Keratinocyte (primary cell): ENCODE measurements at regions not wholly inside any gene's neighbourhood (a gene's known extent, or its start where the extent isn't known, plus 50 kb on each side); places are given as distances from the start of the nearest gene placed in this dataset.

Experiments
- DNase-seq: peaks from one replicate; pipeline ENCODE4 v3.0.0-alpha.2; 2011; ENCODE audit warnings: low read depth, missing footprints, low spot score
- FAIRE-seq: peaks from 2 replicates; lab custom pipeline; 2011; peaks lifted over from hg19 to GRCh38; lab: Jason Lieb, UNC
- H2AFZ ChIP-seq: 2 replicates; pipeline ENCODE4 v1.6.0; 2012; ENCODE audit warnings: low read length, control low read depth, inconsistent platforms; ENCODE audit not compliant: control insufficient read depth
- H3K27ac ChIP-seq: 2 replicates; pipeline ENCODE4 v1.5.1; 2011; ENCODE audit warnings: low read length; ENCODE audit not compliant: control insufficient read depth, insufficient read depth
- H3K27me3 ChIP-seq: 3 replicates; pipeline ENCODE4 v1.6.0; 2011; ENCODE audit warnings: low read length; ENCODE audit not compliant: control insufficient read depth, insufficient read depth; ENCODE audit errors: extremely low read depth
- H3K36me3 ChIP-seq, 2 experiments: 2 replicates in 1 of 2; 3 replicates in 1 of 2; pipeline ENCODE4 v1.5.1; 2011; ENCODE audit warnings: low read length in 2 of 2, mild to moderate bottlenecking in 1 of 2; ENCODE audit not compliant: control insufficient read depth in 2 of 2, insufficient read depth in 2 of 2; ENCODE audit errors: extremely low read depth in 1 of 2
- H3K4me1 ChIP-seq: 3 replicates; pipeline ENCODE4 v1.5.1; 2011; ENCODE audit warnings: low read length; ENCODE audit not compliant: control insufficient read depth, insufficient read depth; ENCODE audit errors: extremely low read depth
- H3K4me2 ChIP-seq: 3 replicates; pipeline ENCODE4 v1.6.0; 2011; ENCODE audit warnings: low read depth, low read length; ENCODE audit not compliant: control insufficient read depth, insufficient read depth; ENCODE audit errors: extremely low read depth
- H3K4me3 ChIP-seq, 3 experiments: fragments of 200-600 bp in 1 of 3; sonication (generic) in 1 of 3; 2 replicates in 2 of 3; 3 replicates in 1 of 3; pipeline ENCODE4 v1.5.1; 2011 to 2016; ENCODE audit warnings: low read length in 3 of 3, mild to moderate bottlenecking in 3 of 3, control low read depth in 2 of 3, inconsistent platforms in 1 of 3, low read depth in 1 of 3, mixed read lengths in 1 of 3, mixed run types in 1 of 3, moderate library complexity in 1 of 3; ENCODE audit not compliant: control insufficient read depth in 2 of 3, insufficient read depth in 2 of 3; ENCODE audit errors: extremely low read depth in 1 of 3
- H3K79me2 ChIP-seq: 2 replicates; pipeline ENCODE4 v1.6.0; 2012; ENCODE audit warnings: low read length; ENCODE audit not compliant: control insufficient read depth, insufficient read depth
- H3K9ac ChIP-seq: 3 replicates; pipeline ENCODE4 v1.6.0; 2011; ENCODE audit warnings: low read length; ENCODE audit not compliant: control insufficient read depth, insufficient read depth; ENCODE audit errors: extremely low read depth
- H3K9me1 ChIP-seq: 3 replicates; pipeline ENCODE4 v1.6.0; 2011; ENCODE audit warnings: low read length; ENCODE audit not compliant: control insufficient read depth, insufficient read depth; ENCODE audit errors: extremely low read depth
- H3K9me3 ChIP-seq: 2 replicates; pipeline ENCODE4 v1.5.1; 2012; ENCODE audit warnings: low read depth, low read length; ENCODE audit not compliant: control insufficient read depth
- H4K20me1 ChIP-seq: 3 replicates; pipeline ENCODE4 v1.6.0; 2011; ENCODE audit warnings: low read length; ENCODE audit not compliant: control insufficient read depth, insufficient read depth; ENCODE audit errors: extremely low read depth
- CTCF ChIP-seq, 3 experiments: IDR thresholded peaks in 1 of 3; conservative IDR thresholded peaks in 1 of 3; optimal IDR thresholded peaks in 1 of 3; 2 replicates in 2 of 3; 3 replicates in 1 of 3; pipeline versions ENCODE3 to v1.5.1; 2011; ENCODE audit warnings: low read length in 3 of 3, mild to moderate bottlenecking in 3 of 3, moderate library complexity in 2 of 3, control low read depth in 1 of 3, inconsistent platforms in 1 of 3; ENCODE audit not compliant: insufficient read depth in 2 of 3; ENCODE audit errors: extremely low read depth in 1 of 3
- EZH2 ChIP-seq: IDR thresholded peaks from one replicate; pipeline ENCODE4 v1.6.1; 2012; ENCODE audit warnings: inconsistent platforms, mild to moderate bottlenecking, low read length, moderate library complexity
- dilution Hi-C: fragments of 300-500 bp; cut with MboI; formaldehyde crosslinking; loops from one replicate; pipeline ENCODE4 v1.7.0; 2020; ENCODE audit warnings: low sequenced_read_pairs; ENCODE audit not compliant: extremely low pct_ligation_motif_present

GRCh38 chr22:49481659-49482399, 345.8 kb downstream of the BRD1 start:
- H3K27me3 ChIP-seq = peaks cover 3% of the 10 kb centered on the region
- H4K20me1 ChIP-seq = no peaks in the 10 kb centered on the region
- H3K9me3 ChIP-seq = peaks cover 12% of the 10 kb centered on the region
- DNase-seq (no peak), FAIRE-seq (no peak)
- no peak overlapping the region for H3K9ac ChIP-seq
- no peak overlapping the region for H3K4me2 ChIP-seq
- no peaks in the 10 kb centered on the region for H3K36me3 ChIP-seq
- no peaks in the 10 kb centered on the region for H3K4me1 ChIP-seq
- H2AFZ ChIP-seq = no peak overlapping the region
- H3K79me2 ChIP-seq = no peaks in the 10 kb centered on the region
- no peaks in the 10 kb centered on the region for H3K9me1 ChIP-seq
- no peak for TF ChIP-seq CTCF (optimal IDR thresholded peaks at IDR 0.05 in 1 of 3, IDR thresholded peaks at IDR 0.05 in 1 of 3, conservative IDR thresholded peaks at IDR 0.05 in 1 of 3; ENCODE audit: extremely low read depth in 1 of 3, insufficient read depth in 2 of 3, low read length in 3 of 3)
- no peak for TF ChIP-seq EZH2
- dilution Hi-C loops = no loop called here
- H3K27ac ChIP-seq = no peak overlapping the region
- H3K4me3 ChIP-seq = no peak overlapping the region

GRCh38 chr22:49480896-49481658, 346.6 kb downstream of the BRD1 start:
- DNase-seq = no peak
- Histone ChIP-seq H3K9me1 (no peaks in the 10 kb centered on the region), H3K79me2 (no peaks in the 10 kb centered on the region), H3K4me3 (no peak overlapping the region), H3K27me3 (peaks cover 3% of the 10 kb centered on the region), H3K36me3 (no peaks in the 10 kb centered on the region), H3K4me2 (no peak overlapping the region), H3K9ac (no peak overlapping the region), H4K20me1 (no peaks in the 10 kb centered on the region), H3K9me3 (peaks cover 13% of the 10 kb centered on the region), H3K4me1 (no peaks in the 10 kb centered on the region), H2AFZ (no peak overlapping the region), H3K27ac (no peak overlapping the region)
- no peak for TF ChIP-seq EZH2
- TF ChIP-seq CTCF (optimal IDR thresholded peaks at IDR 0.05 in 1 of 3, IDR thresholded peaks at IDR 0.05 in 1 of 3, conservative IDR thresholded peaks at IDR 0.05 in 1 of 3; ENCODE audit: extremely low read depth in 1 of 3, insufficient read depth in 2 of 3, low read length in 3 of 3) = no peak
- FAIRE-seq = no peak
- dilution Hi-C loops = no loop called here
